Natural killer cell (primary cell): ENCODE measurements at regions not wholly inside any gene's neighbourhood (a gene's known extent, or its start where the extent isn't known, plus 50 kb on each side); places are given as distances from the start of the nearest gene placed in this dataset.

Experiments
- ATAC-seq, 3 donors: fragments of 150-1000 bp in 2 of 3; fragments of 200-7000 bp in 1 of 3; cut with Tn5 transposase; 1 replicate in 1 of 3; 2 replicates in 2 of 3; pipeline ENCODE4 v1.10.0; 2021; ENCODE audit warnings: mild to moderate bottlenecking in 2 of 3, moderate library complexity in 2 of 3
- DNase-seq, 2 donors: peaks; one replicate each; pipeline versions ENCODE4 v3.0.0 to v3.0.0-alpha.2; 2013 to 2021; ENCODE audit warnings: mixed read lengths in 1 of 2
- H3K27ac ChIP-seq: one replicate; pipeline ENCODE4 v1.5.1; 2013; ENCODE audit warnings: mild to moderate bottlenecking, low read length
- H3K27me3 ChIP-seq: one replicate; pipeline ENCODE4 v1.6.1; 2013; ENCODE audit warnings: low read length; ENCODE audit not compliant: control insufficient read depth, insufficient read depth
- H3K36me3 ChIP-seq: one replicate; pipeline ENCODE4 v1.6.1; 2013; ENCODE audit warnings: low read length; ENCODE audit not compliant: control insufficient read depth, insufficient read depth
- H3K4me1 ChIP-seq: one replicate; pipeline ENCODE4 v1.6.1; 2013; ENCODE audit warnings: low read length; ENCODE audit not compliant: control insufficient read depth, insufficient read depth
- H3K4me3 ChIP-seq: one replicate; pipeline ENCODE4 v1.5.1; 2013; ENCODE audit warnings: low read length
- H3K9me3 ChIP-seq: one replicate; pipeline ENCODE4 v1.6.1; 2013; ENCODE audit warnings: low read length; ENCODE audit not compliant: control insufficient read depth, insufficient read depth
- H3K27ac Mint-ChIP-seq, 2 donors: one replicate each; pipeline ENCODE4 v1.8.0; 2022; ENCODE audit warnings: mild to moderate bottlenecking in 2 of 2, mixed read lengths in 2 of 2, moderate library complexity in 1 of 2
- H3K27me3 Mint-ChIP-seq, 2 donors: one replicate each; pipeline ENCODE4 v1.8.0; 2022; ENCODE audit warnings: low read depth in 2 of 2, mixed read lengths in 2 of 2
- H3K36me3 Mint-ChIP-seq: one replicate; pipeline ENCODE4 v1.8.0; 2022; ENCODE audit warnings: mixed read lengths
- H3K4me1 Mint-ChIP-seq, 2 donors: one replicate each; pipeline ENCODE4 v1.8.0; 2022; ENCODE audit warnings: mixed read lengths in 2 of 2
- H3K4me3 Mint-ChIP-seq: one replicate; pipeline ENCODE4 v1.8.0; 2022; ENCODE audit warnings: mild to moderate bottlenecking, moderate library complexity, mixed read lengths
- H3K9me3 Mint-ChIP-seq, 2 donors: one replicate each; pipeline ENCODE4 v1.8.0; 2022; ENCODE audit warnings: mixed read lengths in 2 of 2
- CTCF ChIP-seq: fragments of 200-600 bp; IDR thresholded peaks from one replicate; pipeline ENCODE4 v1.8.0; 2022; ENCODE audit warnings: antibody characterized with exemption
- WGBS: methylation state at CpG from one replicate; pipeline ENCODE4 v1.1.7; 2013; ENCODE audit warnings: missing lambda C conversion rate; ENCODE audit not compliant: insufficient coverage; 5-methylcytosine and 5-hydroxymethylcytosine counted together
- intact Hi-C: fragments of 100-400 bp; cut with micrococcal nuclease; formaldehyde crosslinking; loops from one replicate; pipeline ENCODE4 v1.14.2; 2022

GRCh38 chr15:99844150-99844549, 110.9 kb upstream of the LYSMD4 start:
- no peaks in the 10 kb centered on the region for H3K36me3 ChIP-seq
- no peak for ATAC-seq
- no peak for TF ChIP-seq CTCF
- no peak for DNase-seq
- H3K4me3 ChIP-seq = no peak overlapping the region
- intact Hi-C loops = no loop called here
- H3K27ac ChIP-seq = no peak overlapping the region
- no peak overlapping the region for H3K4me3 Mint-ChIP-seq
- no peaks in the 10 kb centered on the region for H3K4me1 ChIP-seq
- no peaks in the 10 kb centered on the region for H3K9me3 Mint-ChIP-seq
- peaks cover under 1% of the 10 kb centered on the region for H3K36me3 Mint-ChIP-seq
- no peaks in the 10 kb centered on the region for H3K27me3 Mint-ChIP-seq
- H3K9me3 ChIP-seq = no peaks in the 10 kb centered on the region
- H3K27ac Mint-ChIP-seq = no peak overlapping the region
- H3K27me3 ChIP-seq = no peaks in the 10 kb centered on the region
- WGBS = 84% methylated on average over 8 of the region's 8 CpGs
- H3K4me1 Mint-ChIP-seq = no peaks in the 10 kb centered on the region

GRCh38 chr15:99842071-99842470, 108.8 kb upstream of the LYSMD4 start:
- DNase-seq = no peak
- no peak for TF ChIP-seq CTCF
- 59% methylated on average over 1 of the region's 1 CpG for WGBS
- Histone ChIP-seq H3K9me3 (no peaks in the 10 kb centered on the region), H3K4me3 (no peak overlapping the region), H3K27me3 (no peaks in the 10 kb centered on the region), H3K36me3 (no peaks in the 10 kb centered on the region), H3K27ac (no peak overlapping the region), H3K4me1 (no peaks in the 10 kb centered on the region)
- Mint-ChIP-seq H3K9me3 (no peaks in the 10 kb centered on the region), H3K36me3 (peaks cover 6% of the 10 kb centered on the region), H3K27me3 (no peaks in the 10 kb centered on the region), H3K4me1 (no peaks in the 10 kb centered on the region), H3K4me3 (no peak overlapping the region), H3K27ac (no peak overlapping the region)
- intact Hi-C loops = no loop called here
- no peak for ATAC-seq

- no peak overlapping the region for H3K27ac Mint-ChIP-seq
- H3K36me3 Mint-ChIP-seq = no peaks in the 10 kb centered on the region
These were observed 93.0 kb upstream of the LYSMD4 start for GRCh38 chr15:99826157-99826780.

More at GRCh38 chr15:99826157-99826780, 93.0 kb upstream of the LYSMD4 start:
- ATAC-seq (no peak), DNase-seq (no peak)
- Histone ChIP-seq H3K4me3 (no peak overlapping the region), H3K9me3 (no peaks in the 10 kb centered on the region), H3K27ac (no peak overlapping the region), H3K4me1 (no peaks in the 10 kb centered on the region), H3K27me3 (no peaks in the 10 kb centered on the region), H3K36me3 (no peaks in the 10 kb centered on the region)
- no peaks in the 10 kb centered on the region for H3K27me3 Mint-ChIP-seq
- TF ChIP-seq CTCF = no peak
- intact Hi-C loops = no loop called here
- peaks cover 0 to 4% of the 10 kb centered on the region in 2 donors for H3K9me3 Mint-ChIP-seq
- H3K4me3 Mint-ChIP-seq = no peak overlapping the region
- peaks cover 0 to 10% of the 10 kb centered on the region in 2 donors for H3K4me1 Mint-ChIP-seq
- WGBS = 72% methylated on average over 4 of the region's 4 CpGs
